ENCODE measurements at regions not wholly inside any gene's neighbourhood (a gene's known extent, or its start where the extent isn't known, plus 50 kb on each side); places are given as distances from the start of the nearest gene placed in this dataset.

DNA sequence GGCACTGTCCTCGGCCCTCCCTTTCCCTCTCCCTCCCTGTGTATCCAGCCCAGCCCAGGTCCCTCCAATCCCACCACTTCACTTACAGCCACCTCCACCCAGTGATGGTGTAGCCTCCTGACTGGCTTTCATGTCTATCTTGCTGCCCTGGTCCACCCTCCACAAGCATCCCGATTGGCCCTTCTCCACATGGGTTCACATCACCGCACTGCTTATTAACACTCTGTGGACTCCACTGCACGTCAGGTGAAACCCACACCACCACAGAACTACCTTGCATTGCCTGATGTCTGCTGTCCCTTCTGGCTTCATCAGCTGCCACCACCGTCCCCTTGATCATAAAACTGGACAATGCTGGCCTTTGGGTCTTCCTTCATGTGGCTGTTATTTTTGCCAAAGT is 220.4 kb upstream of the ARID1B start:
- no peak overlapping the region for H3K4me3 ChIP-seq
- H3K27me3 ChIP-seq: no peaks in the 10 kb centered on the region
- no peak for DNase-seq
- H3K4me1 ChIP-seq: peaks cover 0 to 9% (median 3%) of the 10 kb centered on the region in 4 donors
- WGBS, 5 donors: 75 to 92% (median 80%) methylated on average over 5 of the region's 5 CpGs
- H3K27ac ChIP-seq: peak overlapping the region in 1 of 5 donors; percentile 41
- H3K9me3 ChIP-seq: peaks cover 0 to 9% (median 2%) of the 10 kb centered on the region in 4 donors
- TF ChIP-seq POLR2AphosphoS5 (IDR thresholded peaks at IDR 0.05) (no peak), EP300 (IDR thresholded peaks at IDR 0.05) (no peak), POLR2A (IDR thresholded peaks at IDR 0.05) (no peak)
- TF ChIP-seq, protein P1, sequence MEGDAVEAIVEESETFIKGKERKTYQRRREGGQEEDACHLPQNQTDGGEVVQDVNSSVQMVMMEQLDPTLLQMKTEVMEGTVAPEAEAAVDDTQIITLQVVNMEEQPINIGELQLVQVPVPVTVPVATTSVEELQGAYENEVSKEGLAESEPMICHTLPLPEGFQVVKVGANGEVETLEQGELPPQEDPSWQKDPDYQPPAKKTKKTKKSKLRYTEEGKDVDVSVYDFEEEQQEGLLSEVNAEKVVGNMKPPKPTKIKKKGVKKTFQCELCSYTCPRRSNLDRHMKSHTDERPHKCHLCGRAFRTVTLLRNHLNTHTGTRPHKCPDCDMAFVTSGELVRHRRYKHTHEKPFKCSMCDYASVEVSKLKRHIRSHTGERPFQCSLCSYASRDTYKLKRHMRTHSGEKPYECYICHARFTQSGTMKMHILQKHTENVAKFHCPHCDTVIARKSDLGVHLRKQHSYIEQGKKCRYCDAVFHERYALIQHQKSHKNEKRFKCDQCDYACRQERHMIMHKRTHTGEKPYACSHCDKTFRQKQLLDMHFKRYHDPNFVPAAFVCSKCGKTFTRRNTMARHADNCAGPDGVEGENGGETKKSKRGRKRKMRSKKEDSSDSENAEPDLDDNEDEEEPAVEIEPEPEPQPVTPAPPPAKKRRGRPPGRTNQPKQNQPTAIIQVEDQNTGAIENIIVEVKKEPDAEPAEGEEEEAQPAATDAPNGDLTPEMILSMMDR (IDR thresholded peaks at IDR 0.05): no peak
- no peaks in the 10 kb centered on the region for H3K36me3 ChIP-seq
- intact Hi-C loops (cut with DNase I; ENCODE audit: low total_unique reads): no loop called here

DNA sequence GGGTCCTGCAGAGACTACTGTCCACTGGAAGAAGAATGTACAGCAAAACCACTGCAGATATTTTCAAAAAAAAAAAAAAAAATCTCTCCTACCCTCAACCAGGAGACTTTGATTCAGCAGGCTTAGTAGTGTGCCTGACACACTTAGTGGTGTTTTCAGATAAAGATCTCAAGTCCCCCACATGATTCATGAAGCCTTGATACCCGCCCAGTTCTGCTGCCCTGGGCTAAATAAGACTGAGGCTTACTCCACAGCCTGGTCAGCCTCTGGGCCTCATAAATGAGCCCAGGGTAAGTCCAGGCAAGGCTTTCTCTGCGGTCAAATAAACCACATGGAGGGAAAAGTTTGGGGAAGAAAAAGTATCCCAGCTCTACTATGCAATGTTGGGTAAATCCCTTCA is 222.1 kb upstream of the ARID1B start:
- intact Hi-C loops (cut with DNase I; ENCODE audit: low total_unique reads): no loop called here
- WGBS, 5 donors: 77 to 93% (median 83%) methylated on average over 2 of the region's 2 CpGs
- H3K27me3 ChIP-seq: no peaks in the 10 kb centered on the region
- TF ChIP-seq POLR2A (IDR thresholded peaks at IDR 0.05) (no peak), POLR2AphosphoS5 (IDR thresholded peaks at IDR 0.05) (no peak), EP300 (IDR thresholded peaks at IDR 0.05) (no peak)
- TF ChIP-seq, protein P1 (IDR thresholded peaks at IDR 0.05): no peak
- no peaks in the 10 kb centered on the region for H3K9me3 ChIP-seq
- no peak overlapping the region for H3K4me3 ChIP-seq
- H3K27ac ChIP-seq: no peak overlapping the region
- H3K36me3 ChIP-seq: no peaks in the 10 kb centered on the region
- DNase-seq: no peak
- peaks cover 0 to 9% (median 3%) of the 10 kb centered on the region in 4 donors for H3K4me1 ChIP-seq

DNA sequence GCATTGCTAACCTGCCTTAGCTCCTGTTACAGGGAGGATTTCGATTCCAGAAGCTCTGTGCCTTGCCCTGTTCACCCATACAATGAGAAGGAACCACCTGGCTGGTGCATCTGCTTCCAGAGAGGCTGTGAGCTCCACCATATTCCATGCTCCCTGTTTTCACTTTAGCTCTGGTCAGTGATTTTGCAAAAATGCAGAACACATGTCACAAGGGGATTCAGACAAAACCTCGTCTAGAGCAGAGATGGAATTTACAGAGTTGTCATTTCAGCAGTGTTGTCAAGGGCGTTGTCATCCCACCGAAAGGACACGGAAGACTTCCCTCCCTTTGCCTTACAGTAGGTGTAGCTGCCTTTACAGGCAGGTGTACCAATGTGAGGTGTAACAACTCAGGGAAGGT is 223.0 kb upstream of the ARID1B start:
- peaks cover 0 to 9% (median 3%) of the 10 kb centered on the region in 4 donors for H3K4me1 ChIP-seq
- H3K27ac ChIP-seq: no peak overlapping the region
- 63 to 71% (median 66%) methylated on average over 5 of the region's 5 CpGs for WGBS, 5 donors
- no peaks in the 10 kb centered on the region for H3K9me3 ChIP-seq
- no peaks in the 10 kb centered on the region for H3K36me3 ChIP-seq
- H3K27me3 ChIP-seq: no peaks in the 10 kb centered on the region
- TF ChIP-seq EP300 (IDR thresholded peaks at IDR 0.05): no peak
- TF ChIP-seq, protein P1 (IDR thresholded peaks at IDR 0.05): no peak
- no peak overlapping the region for H3K4me3 ChIP-seq
- no peak for DNase-seq
- intact Hi-C loops (cut with DNase I; ENCODE audit: low total_unique reads): no loop called here

DNA sequence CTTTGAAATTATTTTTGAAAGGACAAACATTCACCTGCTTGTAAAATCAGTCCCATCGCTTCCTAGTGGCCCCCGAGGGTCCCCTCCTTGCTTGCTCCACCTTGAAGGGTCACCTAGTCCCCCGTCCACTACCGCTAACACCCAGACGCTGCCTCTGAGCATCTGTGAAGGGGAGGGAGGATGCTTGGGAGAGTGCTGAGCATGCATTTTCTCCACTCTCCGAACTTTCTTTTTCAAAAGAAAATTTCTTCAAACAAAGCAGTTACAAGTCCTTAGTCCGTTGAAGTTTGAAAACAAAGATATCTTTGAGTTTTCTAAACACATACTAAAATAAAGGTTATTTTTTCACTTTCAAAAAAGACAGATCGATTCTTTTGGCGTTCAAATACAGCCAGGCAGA is 224.3 kb upstream of the ARID1B start:
- H3K4me1 ChIP-seq: peaks cover 0 to 8% (median 3%) of the 10 kb centered on the region in 4 donors
- intact Hi-C loops (cut with DNase I; ENCODE audit: low total_unique reads): no loop called here
- 80 to 90% (median 85%) methylated on average over 9 of the region's 9 CpGs for WGBS, 5 donors
- no peak for DNase-seq
- H3K36me3 ChIP-seq: no peaks in the 10 kb centered on the region
- TF ChIP-seq POLR2AphosphoS5 (IDR thresholded peaks at IDR 0.05) (no peak), POLR2A (IDR thresholded peaks at IDR 0.05) (no peak), EP300 (IDR thresholded peaks at IDR 0.05) (no peak)
- TF ChIP-seq, protein P1 (IDR thresholded peaks at IDR 0.05): no peak
- no peak overlapping the region for H3K27ac ChIP-seq
- H3K4me3 ChIP-seq: no peak overlapping the region
- H3K27me3 ChIP-seq: no peaks in the 10 kb centered on the region
- H3K9me3 ChIP-seq: no peaks in the 10 kb centered on the region

Data from stomach (tissue), 8 donors.